Ishikawa (cell line): ENCODE measurements at regions not wholly inside any gene's neighbourhood (a gene's known extent, or its start where the extent isn't known, plus 50 kb on each side); places are given as distances from the start of the nearest gene placed in this dataset.

Experiments
- CEBPB ChIP-seq: IDR thresholded peaks from 2 replicates; pipeline ENCODE4 v1.6.1; 2012
- CREB1 ChIP-seq: IDR thresholded peaks from 2 replicates; pipeline ENCODE4 v1.6.1; 2012; ENCODE audit warnings: low read depth
- EGR1 ChIP-seq: IDR thresholded peaks from 2 replicates; pipeline ENCODE4 v1.6.1; 2012
- EP300 ChIP-seq: IDR thresholded peaks from 2 replicates; pipeline ENCODE4 v1.6.1; 2012; ENCODE audit warnings: borderline replicate concordance
- FOXM1 ChIP-seq: IDR thresholded peaks from 2 replicates; pipeline ENCODE4 v1.6.1; 2012; ENCODE audit warnings: low read depth, borderline replicate concordance
- MAX ChIP-seq: IDR thresholded peaks from 2 replicates; pipeline ENCODE4 v1.6.1; 2012
- NFIC ChIP-seq: IDR thresholded peaks from 2 replicates; pipeline ENCODE4 v1.6.1; 2012
- RAD21 ChIP-seq: IDR thresholded peaks from 2 replicates; pipeline ENCODE4 v1.6.1; 2012; ENCODE audit warnings: low read depth
- REST ChIP-seq: IDR thresholded peaks from 2 replicates; pipeline ENCODE4 v1.6.1; 2012; ENCODE audit warnings: low read depth, mild to moderate bottlenecking
- TAF1 ChIP-seq: IDR thresholded peaks from 2 replicates; pipeline ENCODE4 v1.6.1; 2012; ENCODE audit warnings: low read depth, mild to moderate bottlenecking
- TCF12 ChIP-seq: IDR thresholded peaks from 2 replicates; pipeline ENCODE4 v1.6.1; 2012; ENCODE audit warnings: low read depth
- TEAD4 ChIP-seq: IDR thresholded peaks from 2 replicates; pipeline ENCODE4 v1.6.1; 2012
- USF1 ChIP-seq: IDR thresholded peaks from 2 replicates; pipeline ENCODE4 v1.6.1; 2012
- YY1 ChIP-seq: IDR thresholded peaks from 2 replicates; pipeline ENCODE4 v1.6.1; 2012; ENCODE audit warnings: low read depth
- ZBTB7A ChIP-seq: IDR thresholded peaks from 2 replicates; pipeline ENCODE4 v1.6.1; 2012; ENCODE audit warnings: low read depth

DNA sequence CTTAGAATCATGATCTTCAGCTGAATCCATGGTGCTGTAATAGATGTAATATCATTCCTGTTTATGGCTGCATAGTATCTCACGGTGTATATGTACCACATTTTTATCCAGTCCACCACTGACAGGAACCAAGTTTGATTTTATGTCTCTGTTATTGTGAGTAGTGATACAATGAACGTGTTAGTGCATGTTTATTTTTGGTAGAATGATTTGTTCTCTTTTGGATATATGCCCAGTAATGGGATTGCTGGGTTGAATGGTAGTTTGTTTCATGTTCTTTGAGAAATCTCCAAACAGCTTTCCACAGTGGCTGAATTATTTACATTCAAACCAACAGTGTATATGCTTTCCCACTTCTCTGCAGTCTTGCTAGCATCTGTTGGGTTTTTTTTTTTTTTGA lies 175.1 kb upstream of the CDH10 start:
- TF ChIP-seq EP300 (no peak), FOXM1 (no peak), CREB1 (no peak), TEAD4 (no peak), REST (no peak), CEBPB (no peak), USF1 (no peak), RAD21 (no peak), TCF12 (no peak), MAX (no peak), ZBTB7A (no peak), YY1 (no peak), NFIC (no peak), TAF1 (no peak), EGR1 (no peak)

DNA sequence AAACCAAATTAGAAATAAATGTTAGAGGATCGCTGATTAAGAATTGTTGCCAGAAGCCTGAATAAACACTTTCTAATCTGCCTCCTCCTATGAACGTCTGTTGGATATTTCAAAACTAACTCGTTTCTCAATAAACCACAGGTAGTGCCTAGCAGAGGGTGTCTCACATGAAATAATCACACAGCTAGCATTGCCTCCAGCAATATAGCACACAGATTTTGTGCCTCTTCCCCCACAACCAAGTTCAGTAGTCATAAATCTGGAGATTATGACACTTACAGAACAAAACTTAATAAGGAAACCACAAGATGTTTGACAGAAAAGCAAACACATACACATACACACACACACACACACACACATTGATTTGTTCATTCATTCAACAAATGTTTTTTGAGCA lies 173.2 kb upstream of the CDH10 start:
- TF ChIP-seq CREB1 (no peak), YY1 (no peak), TAF1 (no peak), USF1 (no peak), EP300 (no peak), REST (no peak)

DNA sequence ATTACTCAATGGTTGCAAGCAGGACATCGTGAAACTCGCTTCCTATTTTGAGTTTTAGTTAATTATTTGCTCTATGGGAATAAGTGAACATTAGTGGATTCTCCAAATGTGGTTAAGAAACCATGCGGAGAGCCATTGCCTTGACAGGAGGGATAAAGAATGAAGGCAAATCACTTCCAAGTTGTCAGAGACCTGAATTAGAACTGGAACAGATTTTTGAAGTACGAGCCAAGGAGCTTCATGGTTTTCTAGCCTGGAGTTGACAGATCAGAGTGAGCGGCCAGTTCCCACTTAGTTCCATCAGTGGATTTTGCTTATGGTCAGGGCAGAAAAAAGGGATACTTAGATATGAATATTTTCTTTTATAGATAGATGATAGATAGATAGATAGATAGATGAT lies 171.4 kb upstream of the CDH10 start:
- TF ChIP-seq FOXM1, result no peak
- TF ChIP-seq TEAD4, result no peak
- no peak for TF ChIP-seq MAX
- no peak for TF ChIP-seq TCF12
- no peak for TF ChIP-seq ZBTB7A
- no peak for TF ChIP-seq EP300
- no peak for TF ChIP-seq RAD21
- TF ChIP-seq CREB1, result no peak
- TF ChIP-seq NFIC, result no peak
- no peak for TF ChIP-seq CEBPB
- TF ChIP-seq REST, result no peak
- TF ChIP-seq USF1, result no peak
- TF ChIP-seq YY1, result no peak
- TF ChIP-seq EGR1, result no peak
- no peak for TF ChIP-seq TAF1

DNA sequence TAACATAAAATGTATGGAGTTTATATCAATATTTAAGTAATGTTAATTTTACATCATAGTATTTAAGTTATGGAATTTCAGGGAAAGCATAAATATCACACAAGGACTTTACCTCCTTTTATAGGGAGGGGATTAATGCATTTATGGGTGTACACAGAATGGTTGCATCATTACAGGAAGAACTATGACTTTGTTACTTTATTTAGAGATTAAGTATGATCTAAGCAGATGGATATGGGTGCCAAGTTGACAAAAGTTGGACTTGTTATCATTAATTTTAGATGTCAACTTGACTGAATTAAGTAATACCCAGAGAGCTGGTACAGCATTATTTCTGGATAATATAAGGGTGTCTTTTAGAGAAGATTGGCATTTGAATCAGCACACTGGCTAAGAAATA lies 160.5 kb upstream of the CDH10 start:
- no peak for TF ChIP-seq EGR1
- no peak for TF ChIP-seq EP300
- TF ChIP-seq CREB1, result no peak
- no peak for TF ChIP-seq RAD21
- no peak for TF ChIP-seq CEBPB
- no peak for TF ChIP-seq REST
- TF ChIP-seq TEAD4, result no peak
- no peak for TF ChIP-seq TAF1
- no peak for TF ChIP-seq TCF12
- no peak for TF ChIP-seq USF1
- no peak for TF ChIP-seq FOXM1
- TF ChIP-seq NFIC, result no peak
- TF ChIP-seq ZBTB7A, result no peak
